ENCODE measurements at regions not wholly inside any gene's neighbourhood (a gene's known extent, or its start where the extent isn't known, plus 50 kb on each side); places are given as distances from the start of the nearest gene placed in this dataset.

- H3K9me1 ChIP-seq (replicated peaks; ENCODE audit: control insufficient read depth, extremely low read depth, insufficient read depth, low read length) = no peaks in the 10 kb centered on the region
- FAIRE-seq (no peak), DNase-seq (ENCODE audit: low read depth, low spot score) (no peak)
- no peaks in the 10 kb centered on the region for H3K79me2 ChIP-seq (ENCODE audit: control insufficient read depth, insufficient read depth, low read length)
- H3K9me3 ChIP-seq (replicated peaks; ENCODE audit: control insufficient read depth, insufficient read depth, low read length) = no peaks in the 10 kb centered on the region
- BruUV-seq (replicated peaks) = no TSS peak
- H3K4me1 ChIP-seq (ENCODE audit: control insufficient read depth, extremely low read depth, insufficient read depth, low read length) = no peaks in the 10 kb centered on the region
- no peak overlapping the region for H2AFZ ChIP-seq (ENCODE audit: low read depth, low read length)
- intact Hi-C loops (cut with micrococcal nuclease) = no loop called here
- CTCF ChIA-PET = no interaction called here
- H3K27ac ChIP-seq (ENCODE audit: insufficient read depth, low read depth, low read length) = no peak overlapping the region
- no peaks in the 10 kb centered on the region for H3K27me3 ChIP-seq (ENCODE audit: control insufficient read depth in 2 of 2, insufficient read depth in 2 of 2, low read length in 2 of 2)
- H4K20me1 ChIP-seq (replicated peaks; ENCODE audit: control insufficient read depth, extremely low read depth, insufficient read depth, low read length) = no peaks in the 10 kb centered on the region
- no peak overlapping the region for H3K4me3 ChIP-seq (replicated peaks in 1 of 3; ENCODE audit: insufficient read depth in 1 of 3, low read depth in 1 of 3, low read length in 3 of 3)
- no peaks in the 10 kb centered on the region for H3K36me3 ChIP-seq (ENCODE audit: control insufficient read depth in 2 of 2, extremely low read depth in 1 of 2, insufficient read depth in 2 of 2, low read length in 2 of 2)
- no peak overlapping the region for H3K9ac ChIP-seq (replicated peaks; ENCODE audit: extremely low read depth, insufficient read depth, low read length)
- no peak overlapping the region for H3K4me2 ChIP-seq (ENCODE audit: insufficient read depth, low read length)
- TF ChIP-seq POLR2AphosphoS5 (IDR thresholded peaks at IDR 0.05; ENCODE audit: insufficient read depth, low read depth, low read length) = no peak
- no peak for TF ChIP-seq EZH2 (IDR thresholded peaks at IDR 0.05; ENCODE audit: borderline replicate concordance, low read depth, low read length, severe bottlenecking)
- TF ChIP-seq FOS (IDR thresholded peaks at IDR 0.05; ENCODE audit: borderline replicate concordance, insufficient read depth, low read length) = no peak
- no peak for TF ChIP-seq CTCF (IDR thresholded peaks at IDR 0.05; ENCODE audit: extremely low read depth in 1 of 2, insufficient read depth in 1 of 2, low read depth in 1 of 2, low read length in 2 of 2)
- no peak for TF ChIP-seq JUN (IDR thresholded peaks at IDR 0.05; ENCODE audit: borderline replicate concordance, insufficient read depth, insufficient read length, low read depth)
- no peak for TF ChIP-seq POLR2A (IDR thresholded peaks at IDR 0.05; ENCODE audit: low read depth, low read length)
- TF ChIP-seq MAX (IDR thresholded peaks at IDR 0.05; ENCODE audit: insufficient read depth, insufficient read length) = no peak
- no peak for TF ChIP-seq GATA2 (IDR thresholded peaks at IDR 0.05; ENCODE audit: insufficient read depth, insufficient read length, low read depth, low read length)
- no peak for TF ChIP-seq MYC (IDR thresholded peaks at IDR 0.05; ENCODE audit: low read depth, low read length)
- POLR2A ChIA-PET = no interaction called here
- dilution Hi-C loops (cut with MboI; ENCODE audit: extremely low pct_ligation_motif_present, low sequenced_read_pairs) = no loop called here
Observed at GRCh38 chr2:128894896-128895295, 576.2 kb upstream of the HS6ST1 start.
